ENCODE measurements at regions not wholly inside any gene's neighbourhood (a gene's known extent, or its start where the extent isn't known, plus 50 kb on each side); places are given as distances from the start of the nearest gene placed in this dataset.
"Not testable (repeated sequence)": the region's sequence is repeated elsewhere in the genome, so short reads cannot be mapped to it uniquely, and the experiment has no call there.

DNA sequence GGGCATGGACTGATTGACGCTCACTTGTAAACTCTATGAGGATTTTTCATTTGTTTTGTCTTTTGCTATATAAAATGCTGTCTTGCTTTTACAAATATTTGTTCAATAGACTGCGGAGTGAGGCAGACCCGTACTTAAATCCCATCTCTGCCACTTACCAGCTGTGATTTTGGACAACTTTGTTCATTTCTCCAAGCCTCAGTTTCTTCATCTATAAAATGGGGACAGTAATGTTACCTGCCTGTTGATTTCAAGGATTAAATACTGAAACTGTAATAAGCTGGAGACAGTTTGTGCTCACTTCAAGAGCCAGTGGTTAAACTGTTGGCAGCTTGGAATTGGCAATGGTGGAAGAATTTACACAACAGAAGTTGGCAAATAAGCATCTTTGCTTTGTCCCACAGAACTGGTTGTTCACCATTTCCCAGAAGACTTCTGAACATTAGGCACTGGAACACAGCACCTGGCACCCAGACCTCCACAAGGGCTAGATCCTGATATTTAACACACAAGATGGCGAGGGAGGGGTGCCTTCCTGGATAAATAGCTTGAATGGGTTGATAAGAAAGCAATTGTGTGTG lies 479.2 kb downstream of the QKI start:
- no peak for DNase-seq

DNA sequence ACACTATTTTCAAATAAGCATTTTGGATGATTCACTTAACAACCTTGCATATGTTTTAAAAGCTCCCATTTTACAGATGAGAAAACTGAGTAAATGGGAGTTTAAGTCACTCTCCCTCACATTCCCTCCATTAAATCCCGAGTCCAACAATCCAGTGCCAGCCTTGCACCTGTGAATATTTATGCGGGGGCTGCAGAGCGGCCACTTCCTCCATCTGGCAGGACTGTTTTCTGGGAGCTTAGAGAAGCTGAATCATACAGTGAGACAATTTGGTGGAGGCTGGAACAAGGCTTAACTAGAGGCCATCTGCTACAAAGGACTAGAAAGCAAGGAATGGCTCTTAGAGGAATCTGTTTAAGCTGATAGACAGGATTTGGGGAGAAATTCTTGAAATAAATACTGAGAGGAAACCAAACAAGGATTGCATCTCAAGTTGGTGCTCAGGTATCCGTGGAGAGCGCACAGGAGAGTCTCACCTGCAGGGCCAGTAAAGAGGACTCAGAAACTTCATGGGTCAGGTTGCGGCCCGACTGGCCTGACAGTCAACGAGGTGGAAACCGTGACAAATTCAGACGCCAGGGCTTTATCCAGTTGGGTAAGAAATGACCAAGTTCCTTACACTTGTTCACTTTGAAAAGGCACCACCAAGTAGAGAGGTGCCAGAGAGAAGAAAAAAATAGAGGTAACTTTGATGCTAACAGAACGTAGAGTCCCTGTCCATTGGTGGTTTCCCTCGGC lies 478.5 kb downstream of the QKI start:
- DNase-seq: peak; percentile 91 to 98

DNA sequence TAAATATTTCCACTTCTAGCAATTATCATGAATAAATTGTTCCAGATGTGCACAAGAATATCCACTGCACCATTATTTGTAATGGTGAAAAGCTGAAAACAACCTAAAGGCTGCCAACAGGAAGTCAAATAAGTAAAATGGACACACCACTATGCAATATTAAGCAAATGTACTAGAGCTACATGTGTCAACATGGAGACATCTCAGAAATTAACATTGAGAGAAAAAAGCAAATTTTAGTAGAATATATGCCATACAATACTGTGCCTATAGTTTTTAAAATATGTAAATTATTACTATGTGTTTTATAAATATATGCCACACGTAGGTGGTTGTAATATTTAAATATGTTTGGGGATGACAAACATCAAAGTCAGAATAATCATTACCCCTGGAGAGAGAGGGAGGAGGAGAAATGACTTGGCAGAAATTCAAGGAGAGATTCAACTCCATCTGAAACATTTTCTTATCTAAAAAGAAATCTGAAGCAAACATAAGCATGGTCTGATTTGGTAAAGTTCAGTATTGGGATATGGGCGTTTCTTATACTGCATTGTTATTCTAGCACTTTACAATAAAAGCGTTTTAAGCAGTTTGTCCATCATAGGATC lies 475.5 kb downstream of the QKI start:
- DNase-seq: no peak

DNA sequence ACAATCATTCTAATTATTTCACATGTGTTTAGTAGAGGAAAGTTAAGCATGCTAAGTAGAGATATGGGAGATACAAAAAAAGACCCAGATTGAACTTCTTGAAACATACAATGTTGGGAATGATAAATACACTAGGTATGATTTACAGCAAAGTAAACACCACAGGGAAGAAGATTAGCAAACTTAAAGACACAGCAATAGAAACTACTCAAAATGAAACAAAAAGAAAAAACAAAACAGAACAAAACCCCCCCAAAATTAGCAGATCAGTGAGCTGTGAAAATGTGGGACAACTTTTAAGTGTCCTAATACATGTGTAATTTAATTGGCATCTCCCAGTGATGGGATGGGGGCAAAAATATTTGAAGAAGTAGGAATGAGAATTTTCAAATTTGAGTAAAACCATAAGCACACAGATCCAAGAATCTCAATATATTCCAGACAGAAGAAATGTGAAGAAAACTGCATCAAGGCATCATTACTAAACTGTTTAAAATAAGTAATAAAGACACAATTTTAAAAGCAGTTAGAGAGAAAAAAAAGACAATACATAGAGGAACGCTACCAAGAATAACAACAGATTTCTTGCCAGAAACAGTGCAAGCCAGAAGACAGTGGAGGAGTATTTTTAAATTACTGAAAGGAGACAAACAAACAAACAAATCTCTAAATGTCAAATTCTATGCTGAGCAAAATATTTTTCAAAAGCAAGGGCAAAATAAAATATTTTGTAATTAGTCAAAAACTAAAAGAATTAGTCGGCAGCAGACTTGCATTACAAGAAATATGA lies 473.7 kb downstream of the QKI start:
- no peak for DNase-seq

DNA sequence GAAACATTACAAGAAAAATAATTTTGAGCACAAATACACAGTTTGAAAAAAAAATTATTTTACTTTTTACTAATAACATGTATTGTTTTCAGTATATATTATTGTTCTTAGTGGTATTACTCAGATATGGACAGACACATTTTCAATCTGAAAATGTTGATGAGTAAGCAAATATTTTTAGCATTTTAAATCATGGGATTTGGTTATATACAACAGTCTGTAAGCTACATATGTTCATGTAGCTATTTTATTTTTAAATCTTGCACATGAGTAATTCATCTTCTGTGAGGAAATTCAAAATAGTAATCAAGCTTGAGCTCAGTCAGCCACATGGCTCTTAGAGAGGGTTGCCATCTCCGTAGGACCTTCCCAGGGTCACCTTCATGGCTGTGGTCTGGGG lies 471.9 kb downstream of the QKI start:
- no peak for DNase-seq

DNA sequence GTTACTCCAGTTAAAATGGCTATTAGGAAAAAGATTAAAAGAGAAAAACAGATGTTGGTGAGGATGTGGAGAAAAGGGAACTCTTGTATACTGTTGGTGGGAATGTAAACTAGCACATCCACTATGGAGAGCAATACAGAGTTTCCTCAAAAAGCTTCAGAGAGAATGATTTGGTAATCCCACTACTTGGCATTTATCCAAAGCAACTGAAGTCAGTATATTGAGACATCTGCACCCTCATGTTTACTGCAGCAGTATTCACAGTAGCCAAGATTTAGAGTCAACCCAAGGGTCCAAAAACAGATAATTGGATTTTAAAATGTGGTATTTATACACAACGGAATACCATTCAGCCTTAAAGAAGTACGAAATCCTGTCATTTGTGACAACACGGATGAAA lies 469.5 kb downstream of the QKI start:
- DNase-seq: peak; percentile 12 to 80

DNA sequence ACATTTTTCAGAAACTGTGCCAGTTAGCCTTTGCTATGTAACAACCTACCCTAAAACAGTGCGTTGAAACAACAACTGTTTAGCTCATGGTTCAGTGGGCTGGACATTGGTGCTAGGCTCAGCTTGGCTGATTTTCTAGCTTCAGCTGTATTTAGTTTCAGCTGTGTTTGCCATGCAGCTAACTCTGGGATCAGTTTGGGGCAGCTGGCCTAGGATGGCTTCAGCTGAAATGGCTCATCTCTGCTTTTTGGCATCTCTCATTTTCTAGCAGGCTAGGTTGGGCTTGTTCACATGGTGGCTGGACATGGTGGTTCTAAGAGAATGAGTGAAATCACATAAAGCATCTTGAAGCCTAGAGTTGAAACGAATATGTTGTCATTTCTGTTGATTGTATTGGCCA lies 464.2 kb downstream of the QKI start:
- no peak for DNase-seq

DNA sequence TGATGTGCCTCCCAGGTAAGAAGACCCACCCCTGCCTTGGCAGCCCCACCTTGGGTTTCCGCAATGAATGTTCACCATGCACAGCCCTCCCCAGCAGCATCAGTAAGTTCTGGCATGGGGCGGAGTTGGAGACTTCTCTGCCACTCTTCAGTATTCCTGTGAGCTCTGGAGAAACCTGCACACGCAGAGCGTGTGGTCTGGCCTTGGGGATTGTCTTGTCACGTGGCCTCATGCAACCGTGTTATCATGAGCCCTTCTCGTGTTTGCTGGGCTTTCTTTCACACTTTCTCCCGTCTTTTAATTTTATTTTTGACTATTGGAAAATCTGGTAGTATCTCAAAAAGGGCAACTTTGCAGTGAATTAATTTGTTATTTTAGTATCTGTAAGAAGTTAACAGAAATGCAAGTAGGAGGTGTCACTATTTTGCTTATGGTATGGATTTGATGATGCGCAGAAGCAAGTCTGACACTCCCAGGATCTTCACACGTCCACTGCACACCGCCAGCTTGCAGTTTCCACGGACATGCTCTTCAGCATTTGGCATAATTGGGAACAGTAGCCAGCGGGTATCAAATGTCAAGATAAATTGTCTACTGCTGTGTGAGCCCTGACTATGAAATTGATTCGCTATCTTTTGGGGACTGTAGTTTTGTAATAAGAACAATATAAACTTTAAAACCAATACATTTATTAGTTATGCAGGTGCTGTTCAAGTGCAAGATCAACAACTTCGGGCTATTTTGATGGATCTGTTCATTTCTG lies 463.5 kb downstream of the QKI start:
- peak in 1 of 2 experiments; percentile 27 for DNase-seq

DNA sequence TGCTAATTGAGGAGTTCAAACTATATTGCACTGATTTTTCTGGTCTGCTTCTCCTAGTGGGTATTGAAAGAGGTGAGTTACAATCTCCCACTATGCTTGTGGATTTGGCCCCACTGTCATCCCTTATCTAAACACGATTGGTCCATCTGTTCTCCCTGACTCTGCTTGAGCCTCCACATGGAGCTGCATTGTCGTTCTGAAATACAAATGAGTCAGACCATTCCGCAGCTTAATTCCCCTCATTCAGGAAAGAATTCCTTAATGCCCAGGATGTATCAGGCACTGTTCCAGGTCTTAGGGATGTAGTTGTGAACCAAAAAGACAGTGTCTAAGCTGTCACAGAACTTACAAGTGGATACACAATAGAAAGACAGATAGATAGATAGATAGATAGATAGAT lies 461.9 kb downstream of the QKI start:
- no peak for DNase-seq

DNA sequence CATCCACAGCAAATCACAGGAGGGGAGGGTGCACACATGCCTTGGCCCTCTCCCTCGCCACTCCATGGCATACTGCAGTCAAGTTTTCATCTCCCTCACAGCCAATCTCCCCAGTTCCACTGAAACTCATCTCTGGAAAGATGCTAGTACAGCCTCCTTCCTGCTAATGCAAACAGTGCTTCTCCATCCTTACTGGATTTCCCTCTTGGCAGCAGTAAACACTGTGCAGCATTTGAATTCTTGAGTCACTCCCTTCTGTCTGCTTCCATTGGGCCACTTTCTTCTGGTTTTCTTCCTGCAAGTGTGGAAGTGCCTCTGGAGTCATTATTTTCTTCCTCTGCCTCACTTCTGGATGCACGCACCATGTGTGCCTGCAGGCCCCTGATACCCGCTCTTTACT lies 460.3 kb downstream of the QKI start:
- no peak for DNase-seq

DNA sequence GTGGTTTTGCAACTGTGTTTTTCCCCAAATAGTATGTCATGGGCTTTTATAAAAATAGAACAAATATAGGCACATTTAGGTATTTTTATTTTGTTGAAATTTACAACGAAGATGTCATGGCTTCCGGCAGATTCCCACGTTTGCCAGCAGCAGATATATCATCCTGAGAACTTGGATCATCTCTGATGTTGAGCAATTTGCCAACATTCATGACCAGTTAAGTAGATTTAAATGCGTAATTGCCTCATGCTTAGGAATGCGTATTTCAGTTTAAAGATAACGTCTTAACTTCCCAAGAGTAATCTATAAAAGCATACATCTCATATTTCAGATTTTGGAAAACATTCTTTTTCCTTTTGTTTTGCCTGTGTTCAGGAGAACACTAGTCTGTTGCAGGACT lies 457.8 kb downstream of the QKI start:
- no peak for DNase-seq

DNA sequence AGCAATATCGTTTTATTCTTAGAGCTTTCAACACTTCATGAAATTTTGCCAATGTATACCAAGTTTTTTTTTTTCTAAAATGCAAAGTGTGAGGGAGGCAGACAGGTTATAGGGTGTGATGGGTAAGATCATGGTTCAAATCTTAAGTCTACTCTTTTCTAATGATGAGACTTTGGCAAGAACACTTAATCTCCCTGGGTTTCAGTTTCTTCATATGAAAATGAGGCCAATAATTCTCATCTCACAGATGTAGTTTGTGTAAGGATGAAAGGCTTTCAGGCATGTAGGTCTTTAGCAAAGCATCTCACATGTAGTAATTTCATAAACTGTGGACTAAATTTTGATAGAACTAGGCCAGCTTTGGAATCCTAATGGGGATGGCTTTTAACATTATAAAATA lies 457.1 kb downstream of the QKI start:
- no peak for DNase-seq

DNA sequence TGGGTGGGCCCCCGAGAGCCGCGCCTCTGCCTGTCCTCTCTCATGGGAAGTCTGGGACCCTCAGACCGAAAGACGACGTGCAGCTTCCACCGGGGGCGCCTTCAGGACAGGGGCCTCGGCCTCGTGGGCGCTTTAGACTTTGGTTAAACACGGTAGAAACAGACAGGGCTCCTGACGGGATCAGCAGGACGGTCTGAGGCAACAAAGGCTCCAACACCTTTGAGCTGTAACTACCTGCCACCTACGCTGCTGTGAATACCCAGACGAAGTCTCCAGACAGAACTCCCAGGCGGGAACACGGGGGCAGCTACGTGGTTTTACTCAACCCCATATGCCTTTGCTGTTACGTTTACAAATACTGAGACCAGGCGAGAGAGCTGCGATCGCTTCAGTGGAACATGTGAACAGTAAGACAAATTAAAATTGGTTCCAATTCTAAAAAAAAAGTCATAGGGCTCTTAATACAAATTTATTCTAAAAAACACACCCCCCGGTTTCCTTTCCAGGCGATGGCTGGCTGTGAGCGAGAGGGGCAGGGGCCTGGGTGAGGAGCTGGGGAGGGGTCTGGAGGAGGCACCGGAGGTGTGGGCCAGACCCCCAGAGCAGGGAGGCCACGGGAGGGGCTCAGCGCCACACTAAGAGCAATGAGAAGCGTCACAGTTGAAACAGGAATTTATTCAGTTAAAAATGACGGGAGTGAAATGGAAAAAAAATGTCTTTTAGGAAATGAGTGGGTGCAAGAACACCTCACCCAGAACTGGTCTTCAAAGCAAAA lies 453.2 kb downstream of the QKI start:
- no peak for DNase-seq

DNA sequence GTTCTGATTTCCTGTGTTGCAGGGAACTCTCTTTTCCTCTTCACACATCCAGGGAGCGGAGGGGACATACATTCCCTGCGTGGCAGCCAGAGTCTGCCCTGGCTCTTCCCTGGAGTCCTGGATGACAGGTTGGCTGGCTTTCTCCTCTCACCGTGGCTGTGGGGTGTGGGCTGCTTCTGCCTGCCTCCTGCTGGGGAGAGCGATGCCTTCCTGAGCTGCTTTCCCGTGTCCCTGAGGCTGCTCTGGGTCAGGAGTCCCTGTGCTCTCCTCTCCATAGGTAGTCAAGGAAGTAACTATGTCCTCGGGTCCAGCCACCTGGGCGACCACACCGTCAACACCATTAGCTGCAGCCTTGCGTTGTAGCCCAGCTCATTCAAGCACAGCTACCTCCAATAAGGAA lies 451.7 kb downstream of the QKI start:
- DNase-seq: no peak

DNA sequence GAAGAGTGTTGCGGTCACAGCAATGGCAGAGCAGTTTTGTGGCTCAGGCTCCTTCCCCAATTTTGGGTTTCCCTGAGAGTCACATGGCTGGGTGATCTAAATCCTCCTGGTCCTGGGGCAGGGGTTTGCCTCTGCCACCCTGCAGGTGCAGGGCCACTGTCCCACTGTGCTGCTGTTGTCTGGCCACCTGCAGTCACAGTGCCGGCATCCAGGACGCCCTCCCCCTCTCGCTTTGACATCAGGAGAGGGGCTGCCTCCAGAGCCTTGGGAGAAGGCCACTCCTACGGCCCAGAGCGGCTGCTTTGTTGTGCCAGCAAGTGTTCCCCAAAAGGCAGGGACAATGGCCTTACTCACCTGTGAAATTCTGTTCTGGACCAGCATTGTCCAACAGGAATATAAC lies 449.0 kb downstream of the QKI start:
- DNase-seq: no peak

DNA sequence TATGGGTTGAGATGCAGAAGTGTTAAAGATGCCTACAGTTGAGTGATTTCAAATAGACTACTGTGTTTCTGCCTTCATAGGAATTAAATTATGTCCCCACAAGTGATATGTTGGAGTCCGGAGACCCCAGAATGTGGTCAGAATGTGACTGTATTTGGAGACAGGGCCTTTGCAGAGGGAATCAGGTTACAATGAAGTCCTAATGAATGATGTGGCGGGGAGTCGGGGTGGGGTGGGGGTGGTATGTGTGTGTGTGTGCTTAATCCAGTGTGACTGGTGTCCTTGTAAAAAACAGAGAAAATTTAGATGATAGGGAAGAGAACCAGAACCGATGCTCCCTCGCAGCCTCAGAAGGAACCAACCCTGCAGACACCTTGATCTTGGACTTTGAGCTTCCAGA lies 448.2 kb downstream of the QKI start:
- no peak for DNase-seq

DNA sequence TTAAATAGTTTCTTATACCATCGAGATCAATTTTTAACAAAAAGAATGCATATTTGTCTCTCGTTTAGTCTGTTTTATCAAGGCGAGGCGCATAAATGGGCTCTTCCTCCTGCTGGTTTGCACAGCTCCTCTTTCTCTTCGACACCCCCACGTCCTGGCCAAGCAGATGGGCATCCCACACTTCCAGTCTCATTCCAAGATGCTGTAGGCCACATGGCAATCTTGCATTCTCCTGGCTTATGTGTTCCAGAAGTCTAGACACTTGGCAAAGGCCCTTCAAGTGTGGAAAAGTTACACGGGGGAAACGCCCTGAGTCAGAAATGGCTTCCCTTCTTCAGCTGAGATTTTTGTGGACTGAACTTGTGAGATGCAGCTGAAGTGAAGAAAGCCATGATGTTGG lies 447.1 kb downstream of the QKI start:
- DNase-seq: no peak

DNA sequence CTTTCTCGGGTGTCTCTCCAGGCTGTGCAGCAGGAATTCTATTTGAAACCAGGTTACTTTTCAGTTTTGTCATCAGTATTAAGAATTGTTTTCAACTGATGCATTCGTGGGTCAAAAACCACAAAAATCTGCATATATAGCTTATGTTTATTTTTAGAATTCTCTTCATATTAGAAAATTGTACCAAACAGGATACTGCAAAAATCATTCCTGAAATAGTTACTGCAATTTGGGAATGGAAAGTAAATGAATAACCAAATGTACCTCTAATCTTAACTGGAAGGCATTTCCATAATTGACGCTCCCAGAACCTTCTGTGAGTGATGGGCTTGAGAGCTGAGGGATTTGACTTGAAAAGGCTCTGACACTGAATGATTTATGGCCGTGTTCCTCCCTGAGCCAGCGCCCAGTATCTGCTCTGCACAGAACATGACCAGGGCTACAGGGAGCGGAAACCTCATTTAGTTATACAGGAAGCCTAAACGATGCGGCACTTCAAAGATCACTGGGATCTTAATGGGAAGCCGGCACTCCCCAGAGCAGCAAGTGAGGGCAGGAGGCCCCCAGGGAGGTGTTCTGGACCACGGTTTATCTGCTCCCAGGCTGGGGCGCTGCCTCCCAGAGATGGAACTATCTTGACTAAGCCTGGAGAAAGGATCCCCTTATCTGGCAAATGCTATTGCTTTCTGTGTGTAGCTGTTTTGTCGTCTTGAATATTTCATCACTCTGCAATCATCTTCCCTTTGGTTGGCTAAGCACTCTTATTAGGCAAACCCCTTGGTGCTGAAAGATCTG lies 446.0 kb downstream of the QKI start:
- no peak for DNase-seq

DNA sequence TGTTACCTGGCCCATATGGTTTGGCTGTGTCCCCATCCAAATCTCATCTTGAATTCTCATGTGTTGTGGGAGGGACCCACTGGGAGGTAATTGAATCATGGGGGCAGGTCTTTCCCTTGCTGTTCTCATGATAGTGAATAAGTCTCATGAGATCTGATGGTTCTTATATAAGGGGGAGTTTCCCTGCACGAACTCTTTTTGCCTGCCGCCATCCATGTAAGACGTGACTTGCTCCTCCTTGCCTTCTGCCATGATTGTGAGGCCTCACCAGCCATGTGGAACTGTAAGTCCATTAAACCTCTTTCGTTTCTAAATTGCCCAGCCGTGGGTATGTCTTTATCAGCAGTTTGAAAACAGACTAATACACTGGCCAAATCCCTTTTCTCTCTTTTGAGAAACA lies 444.4 kb downstream of the QKI start:
- DNase-seq: not testable (repeated sequence)

DNA sequence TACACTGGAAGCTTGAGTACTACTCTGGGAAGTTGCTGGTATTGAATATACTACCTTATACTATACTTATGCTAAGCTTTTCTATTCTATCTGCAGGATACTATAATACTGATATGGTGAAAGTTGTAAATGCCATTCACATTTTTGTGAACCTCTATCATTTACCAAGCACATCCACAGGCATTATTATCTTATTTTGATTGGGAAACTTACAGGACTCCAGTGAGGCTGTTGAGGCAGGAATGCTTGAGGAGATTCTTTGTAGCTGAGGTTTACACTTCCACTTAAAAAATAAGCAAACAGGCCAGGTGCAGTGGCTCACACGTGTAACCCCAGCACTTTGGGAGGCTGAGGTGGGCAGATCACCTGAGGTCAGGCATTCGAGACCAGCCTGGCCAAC lies 442.9 kb downstream of the QKI start:
- no peak for DNase-seq

DNA sequence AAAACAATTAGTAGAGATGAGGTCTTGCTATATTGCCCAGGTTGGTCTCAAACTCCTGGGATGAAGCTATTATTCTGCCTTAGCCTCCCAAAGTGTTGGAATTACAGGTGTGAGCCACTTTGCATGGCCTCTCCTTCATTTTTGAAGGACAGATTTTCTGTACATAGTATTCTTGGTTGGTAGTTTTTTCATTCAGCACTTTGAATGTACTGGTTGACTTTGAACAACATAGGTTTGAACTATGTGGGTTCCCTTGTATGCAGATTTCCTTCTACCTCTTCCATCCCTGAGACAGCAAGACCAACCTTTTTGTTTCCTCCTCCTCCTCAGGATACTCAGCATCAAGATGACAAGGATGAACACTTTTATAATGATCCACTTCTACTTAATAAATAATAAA lies 436.4 kb downstream of the QKI start:
- no peak for DNase-seq
